GM18909 (cell line): ENCODE measurements at regions not wholly inside any gene's neighbourhood (a gene's known extent, or its start where the extent isn't known, plus 50 kb on each side); places are given as distances from the start of the nearest gene placed in this dataset.

Source experiments
- ATAC-seq: cut with Tn5 transposase; IDR thresholded peaks from one replicate; pipeline ENCODE4 v1.9.1; 2021; ENCODE audit warnings: mild to moderate bottlenecking; ENCODE audit not compliant: unreplicated experiment, poor library complexity

DNA sequence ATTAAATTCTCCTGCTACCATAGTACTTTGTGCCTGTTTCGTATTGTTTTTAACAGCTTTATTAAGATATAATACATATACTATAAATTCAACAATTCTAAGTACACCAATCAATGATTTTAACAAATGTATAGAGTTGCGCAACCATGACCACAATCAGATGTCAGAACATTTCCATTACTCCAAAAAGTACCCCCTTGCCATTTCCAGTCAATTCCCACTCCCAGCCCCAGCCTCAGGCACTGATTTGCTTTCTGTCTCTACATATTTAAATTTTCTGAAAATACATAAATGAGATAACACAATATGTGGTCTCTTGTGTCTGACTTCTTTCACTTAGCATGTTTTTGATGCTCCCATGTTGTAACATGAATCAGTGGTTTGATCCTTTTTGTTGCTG, 193.9 kb downstream of the FIGN start:
- no peak for ATAC-seq

DNA sequence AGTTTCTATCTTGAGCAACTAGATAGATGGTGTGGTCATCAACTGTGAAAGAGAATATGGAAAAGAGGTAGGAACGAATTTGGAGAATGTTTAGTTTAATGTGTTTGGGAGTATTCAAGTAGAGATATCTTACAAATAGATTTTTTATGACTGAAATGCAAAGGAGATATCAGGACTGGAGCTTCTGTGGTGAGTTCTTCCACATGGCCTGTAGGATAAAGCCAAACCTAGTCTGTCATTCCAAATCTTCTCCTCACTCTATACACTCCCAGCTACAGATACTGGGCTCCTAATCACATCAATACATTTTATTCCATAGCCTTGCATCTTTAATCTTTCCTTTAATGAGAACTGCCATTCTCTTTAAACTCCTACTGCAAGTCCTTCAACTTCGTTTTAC, 194.3 kb downstream of the FIGN start:
- no peak for ATAC-seq

DNA sequence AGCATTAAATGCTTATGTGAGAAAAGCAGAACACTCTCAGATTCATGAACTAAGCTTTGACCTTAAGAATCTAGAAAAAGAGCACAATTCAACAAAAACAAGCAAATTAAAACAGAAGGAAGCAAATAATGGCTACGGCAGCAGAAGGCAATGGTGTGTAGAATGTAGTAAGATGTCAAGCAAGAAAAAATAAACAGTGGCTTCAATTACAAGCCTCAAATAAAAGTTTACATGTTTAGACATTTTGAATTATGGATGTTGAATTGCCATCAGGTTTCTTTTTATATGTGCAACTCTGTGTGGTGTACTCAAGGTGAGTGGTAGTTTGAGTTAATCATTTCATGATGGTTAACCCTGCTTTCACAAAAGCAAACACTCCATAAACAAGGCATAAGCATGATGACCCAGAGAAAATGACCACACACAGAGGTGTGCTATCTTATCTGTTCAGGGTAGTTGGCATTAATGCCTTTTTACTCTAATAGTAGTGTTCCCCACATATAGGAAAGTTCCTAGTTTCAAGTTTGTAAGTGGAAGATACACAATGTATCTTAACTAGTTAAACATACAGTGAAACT, 207.1 kb downstream of the FIGN start:
- peak; percentile 81 for ATAC-seq

DNA sequence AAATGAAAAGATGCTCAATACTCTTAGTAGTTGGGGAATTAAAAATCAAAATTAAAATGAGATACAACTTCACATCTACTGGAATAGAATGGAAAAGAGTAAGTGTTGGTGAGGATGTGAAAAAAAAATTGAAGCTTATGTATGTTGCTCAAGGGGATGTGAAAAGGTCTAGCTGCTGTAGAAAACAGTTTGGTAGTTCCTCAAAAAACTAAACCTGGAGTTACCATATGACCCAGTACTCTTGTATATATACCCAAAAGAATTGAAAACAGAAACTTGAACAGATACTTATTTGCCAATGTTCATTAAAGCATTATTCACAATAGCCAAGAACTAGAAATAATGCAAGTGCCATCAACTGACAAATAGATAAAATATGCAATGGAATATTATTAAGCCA, 208.4 kb downstream of the FIGN start:
- no peak for ATAC-seq

DNA sequence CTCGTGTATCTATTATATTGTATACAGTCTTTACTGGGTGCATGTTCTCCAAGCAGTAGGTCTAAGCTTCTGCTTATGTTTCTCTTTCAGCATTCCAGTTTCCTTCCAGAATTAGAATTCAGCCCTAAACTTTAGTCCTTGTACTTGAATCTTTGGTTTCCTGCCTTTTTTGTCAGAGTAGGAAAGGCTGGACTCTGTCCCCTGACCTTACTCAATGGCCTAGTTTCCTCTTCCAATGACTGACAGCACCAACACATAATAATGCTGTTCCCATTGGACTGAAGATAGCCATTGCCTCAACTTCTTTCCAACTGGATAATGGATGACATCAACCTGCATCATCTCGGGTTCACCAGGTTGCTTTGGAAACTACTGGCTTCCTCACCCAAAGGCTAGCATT, 217.0 kb downstream of the FIGN start:
- no peak for ATAC-seq

DNA sequence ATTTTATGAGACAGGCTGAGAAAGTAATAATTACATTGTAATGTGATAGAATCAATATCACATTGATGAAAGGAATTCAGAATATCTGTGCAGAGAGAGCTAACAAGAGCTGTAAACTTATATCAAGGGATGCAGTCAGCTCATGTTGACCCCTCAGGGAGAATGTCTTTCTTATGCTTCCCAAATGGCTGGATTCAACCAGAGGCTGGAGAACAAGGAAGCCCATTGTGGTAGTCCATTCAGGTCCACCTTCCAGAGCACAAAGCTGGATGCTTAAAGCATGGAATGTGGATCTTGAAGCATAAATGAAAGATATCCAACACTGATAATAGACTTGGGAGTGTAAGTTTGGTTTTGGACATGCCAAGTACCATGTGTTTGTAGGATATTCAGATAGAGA, 220.0 kb downstream of the FIGN start:
- no peak for ATAC-seq

DNA sequence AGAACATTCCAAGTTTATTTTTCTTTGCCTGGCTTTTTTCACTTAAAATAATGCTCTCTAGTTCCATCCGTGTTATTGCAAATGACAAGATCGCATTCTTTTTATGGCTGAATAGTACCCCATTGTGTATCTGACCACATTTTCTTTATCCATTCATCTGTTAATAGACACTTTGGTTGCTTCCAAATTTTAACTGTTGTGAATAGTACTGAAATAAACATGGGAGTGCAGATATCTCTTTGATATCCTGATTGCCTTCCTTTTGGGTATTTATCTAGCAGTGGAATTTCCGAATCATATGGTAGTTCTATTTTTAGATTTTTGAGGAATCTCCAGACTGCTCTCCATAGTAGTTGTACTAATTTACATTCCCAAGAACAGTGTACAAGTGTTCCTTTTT, 230.5 kb downstream of the FIGN start:
- ATAC-seq, result no peak

DNA sequence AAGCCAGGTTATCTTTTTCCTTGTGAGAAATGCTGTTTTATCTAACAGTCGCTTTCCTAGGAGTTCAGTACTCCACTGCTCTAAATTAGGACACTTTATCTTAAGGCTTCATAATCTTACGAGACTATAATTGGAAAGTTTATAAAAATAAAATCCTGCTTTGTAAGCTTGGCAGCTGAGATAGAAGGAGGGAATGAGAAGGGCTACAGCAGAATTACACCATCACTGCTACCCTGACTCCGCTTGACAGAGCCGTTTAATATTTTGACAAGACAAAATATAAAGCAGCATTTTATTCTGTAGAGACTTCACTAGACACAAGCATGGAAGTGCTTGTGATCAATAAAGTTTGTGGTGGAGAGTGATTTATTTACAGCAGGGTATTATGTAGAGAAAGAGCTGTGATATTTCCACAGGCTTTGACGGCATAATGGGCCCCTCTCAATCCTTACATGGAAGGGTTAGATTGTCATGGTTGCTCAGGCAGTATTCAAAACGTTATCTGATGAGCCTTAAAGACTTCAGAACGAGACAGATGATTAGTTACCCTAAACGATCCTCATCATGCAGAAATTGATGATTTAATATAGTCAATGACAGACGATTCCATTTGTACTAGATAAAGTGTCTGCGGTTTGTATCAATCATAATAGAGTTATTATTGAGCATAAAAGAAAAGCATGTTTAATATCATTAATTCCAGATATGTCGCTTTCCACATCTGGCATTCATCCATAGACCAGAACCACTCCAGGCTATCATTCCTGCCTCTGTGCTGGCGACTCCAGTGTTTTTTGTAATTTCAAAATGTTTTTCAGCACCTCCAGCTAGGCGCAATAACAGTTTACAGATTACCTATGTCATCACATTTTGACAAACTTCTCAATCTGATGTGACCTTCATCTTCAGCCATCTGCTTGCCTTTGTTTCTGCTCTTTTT, 242.2 kb downstream of the FIGN start:
- no peak for ATAC-seq

DNA sequence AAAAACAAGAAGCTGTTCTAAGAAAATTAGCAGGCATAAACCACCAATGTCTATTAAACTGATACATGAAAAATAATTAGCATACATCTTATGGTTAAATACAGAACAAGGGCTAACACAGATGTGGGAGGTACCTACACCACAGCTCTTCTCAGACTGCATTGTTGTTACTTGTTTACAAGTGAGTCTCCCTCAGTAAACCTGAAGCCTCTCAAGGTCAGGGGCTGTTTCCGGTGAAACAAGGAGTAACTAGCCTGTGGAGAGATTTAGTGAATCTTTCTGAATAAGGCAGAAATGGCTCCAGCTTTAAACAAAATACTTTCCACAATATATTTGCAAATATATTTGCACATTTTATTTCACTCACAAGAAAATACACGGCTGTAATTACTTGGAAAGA, 244.0 kb downstream of the FIGN start:
- no peak for ATAC-seq

DNA sequence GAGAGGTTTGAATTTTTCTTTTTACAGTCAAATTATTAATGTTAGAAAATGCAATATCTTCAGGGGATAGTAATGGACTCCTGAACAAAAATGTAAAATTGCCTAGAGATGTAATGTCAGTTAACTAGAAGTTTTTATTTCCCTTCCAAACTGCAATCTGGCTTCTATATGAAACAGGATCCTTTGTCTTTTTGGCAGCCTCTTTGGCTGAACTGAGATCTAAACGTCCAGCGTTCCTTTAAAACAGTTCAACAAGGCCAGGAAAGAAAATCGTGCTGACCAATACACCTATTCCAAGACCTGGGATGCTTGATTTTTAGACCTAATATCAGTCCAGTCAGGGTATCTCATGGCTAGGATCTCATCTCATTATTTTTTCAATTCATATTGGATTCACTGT, 245.5 kb downstream of the FIGN start:
- ATAC-seq, result no peak

DNA sequence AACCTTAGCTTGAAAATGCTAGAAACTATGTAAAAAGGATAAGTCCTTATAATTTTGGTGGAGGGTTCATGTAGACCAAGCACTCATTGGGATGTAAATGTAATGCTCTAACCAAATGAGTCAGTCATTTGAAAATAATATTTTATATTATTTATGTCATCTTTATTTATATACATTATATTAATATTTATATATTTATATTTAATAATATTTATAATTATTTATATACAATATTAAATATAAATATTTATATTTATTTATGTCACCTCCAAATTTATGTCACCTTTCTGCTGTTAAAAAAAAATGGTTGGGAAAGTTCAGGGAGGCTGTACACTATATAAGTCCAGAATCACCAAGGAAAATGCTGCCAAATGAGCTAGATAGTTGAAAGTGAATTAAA, 254.3 kb downstream of the FIGN start:
- ATAC-seq, result no peak

DNA sequence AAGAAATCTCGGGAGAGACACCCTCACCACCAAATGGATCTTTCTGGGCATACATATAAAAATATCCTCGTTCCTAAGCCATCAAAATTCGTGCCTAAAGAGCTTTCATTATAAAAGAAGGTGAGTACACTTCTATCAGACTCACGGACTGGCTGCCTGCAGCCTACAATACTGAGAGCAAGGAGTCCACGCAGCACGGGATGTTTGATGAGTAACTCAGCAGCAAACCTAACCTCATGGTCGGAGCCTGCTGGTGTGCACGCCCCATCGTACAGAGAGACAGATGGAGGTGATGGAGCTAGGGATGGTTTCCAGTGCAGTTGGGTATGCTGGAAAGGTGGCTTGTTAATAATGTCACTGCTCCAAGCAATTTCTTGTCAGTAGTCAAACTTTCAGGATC, 256.2 kb downstream of the FIGN start:
- no peak for ATAC-seq

DNA sequence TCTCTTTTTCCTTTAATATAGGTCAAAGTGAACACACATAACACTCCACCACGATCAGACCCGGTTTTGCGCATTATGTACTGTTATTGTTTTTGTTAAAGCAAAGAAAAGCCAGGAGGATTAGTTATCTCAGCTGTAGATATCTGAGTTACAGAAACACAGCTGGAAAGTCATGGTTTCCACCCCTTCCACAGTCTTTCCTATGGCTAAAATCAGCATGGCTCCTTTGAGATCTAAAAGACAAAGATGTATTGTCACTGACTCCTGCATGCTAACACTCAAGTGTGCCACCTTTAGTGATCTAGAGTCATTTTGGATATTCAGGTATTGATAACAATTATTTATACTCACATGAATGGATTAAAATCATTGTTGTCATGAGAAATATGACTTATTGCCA, 260.0 kb downstream of the FIGN start:
- no peak for ATAC-seq

DNA sequence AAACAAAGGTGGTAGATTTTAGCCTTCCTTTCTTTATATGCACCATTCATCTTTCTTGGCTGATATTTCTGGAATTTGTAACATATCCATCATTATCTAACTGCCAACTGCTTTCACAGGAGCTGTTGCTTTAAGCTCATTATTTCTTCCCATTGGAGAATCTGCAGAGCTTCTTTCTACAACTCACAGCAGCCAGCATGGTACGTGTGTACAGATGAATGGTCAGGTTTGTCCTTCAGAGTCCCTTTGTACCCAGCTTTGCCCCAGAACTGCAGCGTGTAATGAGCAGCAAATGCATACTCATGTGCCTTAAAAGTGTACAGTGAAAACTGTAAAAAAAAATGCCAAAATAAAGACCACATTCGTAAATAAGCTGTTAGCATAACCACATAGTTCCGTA, 260.9 kb downstream of the FIGN start:
- ATAC-seq, result no peak

DNA sequence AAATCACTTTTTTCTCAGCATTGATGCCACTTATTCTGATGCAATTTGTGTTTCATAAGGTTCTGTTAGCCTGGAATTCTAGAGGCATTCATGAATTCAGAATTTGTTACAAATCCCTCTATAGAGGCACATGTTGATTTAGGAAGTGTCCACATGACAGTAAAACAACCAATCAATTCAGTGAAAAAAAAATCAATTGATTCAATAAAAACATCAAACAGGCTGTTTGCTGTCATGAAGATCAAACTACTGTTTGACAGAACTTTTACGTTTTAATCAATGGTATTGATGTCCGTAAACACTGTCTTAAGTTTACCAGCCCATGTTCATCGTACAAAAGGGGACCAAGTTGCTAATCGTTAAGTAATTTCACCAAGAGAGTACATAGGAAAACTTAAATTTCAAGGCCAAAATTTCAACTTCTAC, 261.5 kb downstream of the FIGN start:
- ATAC-seq, result no peak

DNA sequence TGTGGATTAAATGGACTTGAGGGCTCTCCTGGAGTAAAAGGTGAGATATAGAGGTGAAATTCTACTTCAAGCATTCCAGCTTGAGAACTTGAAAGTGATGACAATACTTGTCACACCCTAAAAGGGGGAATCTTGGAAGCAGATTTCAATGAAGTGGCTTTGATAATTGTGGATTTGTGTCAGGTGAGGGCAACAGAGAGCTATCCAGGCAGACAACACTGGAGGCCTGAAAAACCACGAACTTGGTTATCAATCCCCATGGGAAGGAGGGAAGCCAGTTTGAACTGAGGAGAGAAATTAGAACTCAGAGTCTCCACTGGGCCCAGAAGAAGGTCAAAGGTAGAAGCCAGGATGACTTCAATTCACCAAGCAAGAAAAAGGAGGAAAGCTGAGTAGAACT, 263.9 kb downstream of the FIGN start:
- no peak for ATAC-seq

DNA sequence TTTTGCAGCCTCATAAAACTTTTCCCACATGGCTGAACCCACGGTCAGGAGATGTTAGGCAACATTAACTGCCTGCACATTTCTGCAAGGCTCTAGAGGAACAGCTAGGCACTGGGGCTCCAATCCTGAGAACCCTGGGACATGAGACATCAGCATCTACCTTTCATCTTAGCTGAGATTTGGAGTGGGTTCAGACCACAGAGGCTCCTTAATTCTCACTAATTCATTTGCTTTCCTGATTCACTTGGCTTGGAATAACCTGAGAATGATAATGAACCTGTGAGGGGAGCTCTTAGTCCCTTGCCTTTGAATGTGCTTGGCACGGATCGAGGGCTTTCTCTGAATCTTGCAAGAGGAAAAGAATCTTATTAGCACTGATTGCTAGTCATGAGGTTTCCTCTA, 266.2 kb downstream of the FIGN start:
- ATAC-seq, result no peak

DNA sequence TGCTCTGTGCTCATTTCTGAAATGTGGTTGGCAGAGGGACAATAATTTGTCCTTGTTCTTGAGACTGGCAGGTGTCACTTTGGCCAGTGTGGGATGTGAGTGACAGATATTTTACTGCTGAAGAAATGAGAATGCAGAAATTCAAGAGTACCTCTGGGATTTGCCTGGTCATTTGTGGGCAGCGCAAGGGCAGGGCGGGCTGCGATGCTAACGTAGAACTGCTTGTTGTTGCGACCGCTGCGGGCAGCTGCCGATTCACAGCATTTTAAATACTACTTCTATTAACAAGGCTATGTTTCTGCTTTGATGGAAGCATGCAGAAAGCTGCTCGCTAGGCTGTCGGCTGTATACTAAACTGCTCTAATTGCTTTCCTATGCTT, 268.6 kb downstream of the FIGN start:
- ATAC-seq, result no peak

DNA sequence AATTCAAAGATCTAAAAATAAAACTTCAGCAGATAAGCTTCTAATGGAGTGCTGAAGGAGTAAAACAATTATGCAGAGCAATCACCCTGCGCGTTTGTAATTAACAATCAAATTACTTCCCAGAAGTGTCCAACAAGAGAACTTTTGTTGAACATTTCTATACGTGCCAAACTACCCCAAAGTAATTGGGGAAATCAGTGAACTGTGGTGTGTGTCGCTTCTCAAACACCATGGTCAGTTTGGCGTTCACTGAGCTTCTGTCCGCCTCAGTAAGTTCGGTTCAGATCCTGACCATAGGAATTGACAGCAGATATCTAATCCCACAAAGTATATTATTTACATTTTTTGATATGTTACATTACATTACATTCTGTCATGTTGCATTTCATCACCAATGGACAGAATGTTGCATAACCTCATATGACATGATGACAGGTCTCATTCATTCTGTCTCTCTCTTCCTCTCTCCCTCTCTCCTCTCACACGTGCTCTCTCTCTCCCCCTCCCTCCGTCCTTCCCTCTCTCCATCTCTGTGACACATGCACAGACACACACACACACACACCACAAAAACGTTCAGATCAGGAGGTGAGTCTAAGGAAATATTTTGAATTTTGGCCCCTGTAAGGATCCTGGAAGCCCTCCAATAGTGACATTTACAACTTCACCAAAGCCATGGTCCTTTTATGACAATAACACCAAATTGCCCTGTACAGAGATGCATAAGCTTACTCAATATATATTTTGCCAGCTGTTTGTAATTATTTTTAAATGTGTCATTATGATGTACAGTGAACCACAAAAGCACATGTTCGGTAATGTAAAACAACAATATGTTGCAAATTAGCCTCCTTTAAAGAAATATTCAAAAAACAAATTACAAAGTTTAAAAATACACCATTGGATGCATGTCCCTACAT, 269.2 kb downstream of the FIGN start:
- no peak for ATAC-seq

DNA sequence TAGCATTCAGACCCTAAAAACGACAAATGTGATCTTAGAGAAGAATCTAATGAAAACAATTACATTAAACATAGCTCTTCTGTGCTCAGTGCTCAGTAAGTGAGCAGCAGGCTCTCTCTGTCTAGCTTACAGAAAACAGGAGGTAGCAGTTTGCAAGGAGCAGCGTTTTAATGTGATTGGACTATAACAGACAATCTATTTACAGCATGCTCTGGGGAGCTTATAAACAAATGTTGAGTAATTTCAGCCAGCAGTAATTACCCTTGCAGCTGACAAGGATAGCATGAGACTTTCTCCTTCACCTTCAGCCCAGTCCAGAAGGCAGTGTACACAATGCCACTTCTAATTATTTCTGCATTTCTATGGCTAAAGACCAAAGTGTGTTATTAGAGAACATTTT, 270.4 kb downstream of the FIGN start:
- peak; percentile 59 for ATAC-seq

DNA sequence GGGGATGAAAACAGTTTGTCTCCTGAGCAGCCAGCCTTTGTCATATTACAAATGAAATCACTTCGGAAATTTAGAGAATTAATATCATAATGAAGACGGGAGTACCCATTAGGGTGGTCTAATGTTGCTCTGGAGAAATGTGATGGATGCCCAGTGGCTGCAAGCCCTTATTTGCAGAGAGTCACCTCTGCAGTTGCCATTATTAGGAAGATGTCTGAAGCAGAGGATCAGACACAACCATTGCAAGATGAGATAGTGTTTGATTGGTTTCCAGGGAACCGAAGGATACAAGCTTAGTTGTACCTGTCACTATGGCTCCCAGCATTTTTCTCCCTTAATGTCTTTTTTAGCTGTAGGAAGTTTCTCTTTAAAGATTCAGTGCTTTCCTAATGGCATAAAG, 272.4 kb downstream of the FIGN start:
- no peak for ATAC-seq
